HepG2 (cell line): ENCODE measurements at regions not wholly inside any gene's neighbourhood (a gene's known extent, or its start where the extent isn't known, plus 50 kb on each side); places are given as distances from the start of the nearest gene placed in this dataset.

Experiments
- ATAC-seq: fragments of 200-7000 bp; cut with Tn5 transposase; 3 replicates; pipeline ENCODE4 v1.9.1; 2020; ENCODE audit warnings: mild to moderate bottlenecking, moderate library complexity
- BruUV-seq: library from RNA; stranded (reverse); fragments of 400-500 nt; replicated peaks from 2 replicates; lab custom pipeline; 2021; lab: Mats Ljungman, UMichigan
- CTCF ChIA-PET: fragments of 300-600 bp; formaldehyde crosslinking; extraction: SDS; loops from one replicate; lab custom pipeline; 2021; ENCODE audit warnings: low total read pairs, inconsistent platforms, low intra/inter-chr PET ratio; lab: Yijun Ruan, JAX
- POLR2A ChIA-PET: fragments of 350-600 bp; sonication (Branson Sonifier 250); formaldehyde crosslinking; loops from one replicate; lab custom pipeline; 2020; ENCODE audit warnings: antibody characterized with exemption, inconsistent platforms; lab: Yijun Ruan, JAX
- DNase-seq: peaks from one replicate; pipeline ENCODE4 v3.0.0-alpha.2; 2015; ENCODE audit warnings: low spot score
- FAIRE-seq: peaks from 3 replicates; lab custom pipeline; 2011; peaks lifted over from hg19 to GRCh38; lab: Jason Lieb, UNC
- H2AFZ ChIP-seq: one replicate; pipeline ENCODE4 v1.6.1; 2011; ENCODE audit warnings: low read length, inconsistent platforms
- H3K27ac ChIP-seq: fragments of 300-600 bp; 3 replicates; pipeline ENCODE4 v1.8.0; 2011; ENCODE audit warnings: mixed run types, mild to moderate bottlenecking, mixed read lengths, low read length, inconsistent platforms; ENCODE audit not compliant: insufficient read depth; ENCODE audit errors: extremely low read length
- H3K27me3 ChIP-seq, 2 experiments: fragments of 200-600 bp in 1 of 2; 2 replicates in 1 of 2; 3 replicates in 1 of 2; pipeline versions ENCODE4 v1.6.0 to v1.8.0; 2011; ENCODE audit warnings: low read length in 2 of 2, mild to moderate bottlenecking in 2 of 2, moderate library complexity in 2 of 2, inconsistent platforms in 1 of 2; ENCODE audit not compliant: insufficient read depth in 2 of 2, control insufficient read depth in 1 of 2
- H3K36me3 ChIP-seq, 2 experiments: fragments of 200-600 bp in 1 of 2; replicated peaks in 1 of 2; 2 replicates in 1 of 2; 3 replicates in 1 of 2; pipeline versions ENCODE4 v1.5.1 to v1.8.0; 2011; ENCODE audit warnings: low read length in 2 of 2, inconsistent platforms in 1 of 2; ENCODE audit not compliant: insufficient read depth in 2 of 2, control insufficient read depth in 1 of 2
- H3K4me1 ChIP-seq: 2 replicates; pipeline ENCODE4 v1.5.1; 2012; ENCODE audit warnings: low read length, inconsistent platforms; ENCODE audit not compliant: insufficient read depth
- H3K4me2 ChIP-seq: 2 replicates; pipeline ENCODE4 v1.6.0; 2011; ENCODE audit warnings: low read depth, low read length, inconsistent platforms
- H3K4me3 ChIP-seq, 3 experiments: fragments of 200-600 bp in 1 of 3; sonication (generic), shearing (Covaris generic) in 1 of 3; replicated peaks in 1 of 3; 2 replicates each; pipeline ENCODE4 v1.5.1; 2011 to 2016; ENCODE audit warnings: low read length in 3 of 3, inconsistent platforms in 2 of 3, low read depth in 2 of 3, mild to moderate bottlenecking in 2 of 3, control low read depth in 1 of 3, mixed read lengths in 1 of 3; ENCODE audit not compliant: insufficient read depth in 1 of 3
- H3K79me2 ChIP-seq: one replicate; pipeline ENCODE4 v1.6.1; 2011; ENCODE audit warnings: low read length, inconsistent platforms; ENCODE audit not compliant: insufficient read depth
- H3K9ac ChIP-seq: 2 replicates; pipeline ENCODE4 v1.6.0; 2011; ENCODE audit warnings: mild to moderate bottlenecking, low read depth, low read length, inconsistent platforms; ENCODE audit not compliant: insufficient read depth
- H3K9me3 ChIP-seq: 2 replicates; pipeline ENCODE4 v1.5.1; 2012; ENCODE audit warnings: mild to moderate bottlenecking, low read length
- H4K20me1 ChIP-seq: 2 replicates; pipeline ENCODE4 v1.6.0; 2011; ENCODE audit warnings: inconsistent platforms, mild to moderate bottlenecking, low read length, moderate library complexity; ENCODE audit not compliant: insufficient read depth
- DR1 ChIP-seq: sonication (generic); formaldehyde crosslinking; IDR thresholded peaks from 2 replicates; pipeline ENCODE4 v1.8.0; 2021; ENCODE audit warnings: mild to moderate bottlenecking, missing genetic modification reagents, inconsistent platforms
- MEIS1 ChIP-seq: sonication (generic); formaldehyde crosslinking; IDR thresholded peaks from 2 replicates; pipeline ENCODE4 v1.9.0; 2021; ENCODE audit warnings: mild to moderate bottlenecking, missing genetic modification reagents, moderate library complexity, borderline replicate concordance
- RAD21 ChIP-seq: fragments of 450-650 bp; formaldehyde crosslinking; IDR thresholded peaks from 2 replicates; pipeline ENCODE4 v1.5.0; 2020; ENCODE audit warnings: mild to moderate bottlenecking
- SETDB1 ChIP-seq: sonication (generic); formaldehyde crosslinking; IDR thresholded peaks from 2 replicates; pipeline ENCODE4 v1.5.1; 2020; ENCODE audit warnings: missing genetic modification reagents, mild to moderate bottlenecking, borderline replicate concordance
- SIX4 ChIP-seq: sonication (generic); formaldehyde crosslinking; IDR thresholded peaks from 2 replicates; pipeline ENCODE4 v1.4.0; 2020; ENCODE audit warnings: missing genetic modification reagents
- SMC3 ChIP-seq: IDR thresholded peaks from 2 replicates; pipeline ENCODE4 v1.6.1; 2011; ENCODE audit warnings: low read length, improper control_type of control experiment
- STAG1 ChIP-seq: sonication (generic); formaldehyde crosslinking; IDR thresholded peaks from 2 replicates; pipeline ENCODE4 v1.4.0; 2020; ENCODE audit warnings: missing genetic modification reagents
- SYNCRIP ChIP-seq: fragments of 200-400 bp; formaldehyde crosslinking; IDR thresholded peaks from 2 replicates; pipeline ENCODE4 v1.6.1; 2018; ENCODE audit warnings: mild to moderate bottlenecking, low read depth, low read length; ENCODE audit not compliant: insufficient read depth
- YEATS2 ChIP-seq: sonication (generic); formaldehyde crosslinking; IDR thresholded peaks from 2 replicates; pipeline ENCODE4 v1.4.0; 2020; ENCODE audit warnings: missing genetic modification reagents, borderline replicate concordance
- ZC3H4 ChIP-seq: sonication (generic); formaldehyde crosslinking; IDR thresholded peaks from 2 replicates; pipeline ENCODE4 v1.4.0; 2020; ENCODE audit warnings: missing genetic modification reagents, borderline replicate concordance
- ZNF724P ChIP-seq: sonication (generic); formaldehyde crosslinking; IDR thresholded peaks from 2 replicates; pipeline ENCODE4 v1.8.0; 2022; ENCODE audit warnings: missing genetic modification reagents, borderline replicate concordance
- ZNF879 ChIP-seq: sonication (generic); formaldehyde crosslinking; IDR thresholded peaks from 2 replicates; pipeline ENCODE4 v1.8.1; 2023; ENCODE audit warnings: missing genetic modification reagents
- WGBS: methylation state at CpG from one replicate; pipeline ENCODE4 v1.1.6; 2017; ENCODE audit warnings: low lambda C conversion rate; 5-methylcytosine and 5-hydroxymethylcytosine counted together
- in situ Hi-C: cut with HindIII; loops from 2 replicates; pipeline ENCODE4 v1.10.0; 2017; ENCODE audit warnings: low pct_unique_long_range_greater_than_20kb; ENCODE audit not compliant: extremely low pct_ligation_motif_present
- intact Hi-C: fragments of 100-400 bp; cut with micrococcal nuclease; formaldehyde crosslinking; loops from one replicate; pipeline ENCODE4 v1.10.0; 2022; ENCODE audit not compliant: unreplicated experiment
- TF ChIP-seq, protein P1 (sequence below): sonication (generic); formaldehyde crosslinking; IDR thresholded peaks from 2 replicates; pipeline ENCODE4 v1.5.0; 2020; ENCODE audit warnings: mild to moderate bottlenecking, missing genetic modification reagents, moderate library complexity
- TF ChIP-seq, protein P2 (sequence below): sonication (generic); formaldehyde crosslinking; IDR thresholded peaks from 2 replicates; pipeline ENCODE4 v1.5.0; 2020; ENCODE audit warnings: missing genetic modification reagents, mild to moderate bottlenecking, borderline replicate concordance
- TF ChIP-seq, protein P3 (sequence below): sonication (generic); formaldehyde crosslinking; IDR thresholded peaks from 2 replicates; pipeline ENCODE4 v1.5.1; 2020; ENCODE audit warnings: mild to moderate bottlenecking, missing genetic modification reagents, borderline replicate concordance

DNA sequence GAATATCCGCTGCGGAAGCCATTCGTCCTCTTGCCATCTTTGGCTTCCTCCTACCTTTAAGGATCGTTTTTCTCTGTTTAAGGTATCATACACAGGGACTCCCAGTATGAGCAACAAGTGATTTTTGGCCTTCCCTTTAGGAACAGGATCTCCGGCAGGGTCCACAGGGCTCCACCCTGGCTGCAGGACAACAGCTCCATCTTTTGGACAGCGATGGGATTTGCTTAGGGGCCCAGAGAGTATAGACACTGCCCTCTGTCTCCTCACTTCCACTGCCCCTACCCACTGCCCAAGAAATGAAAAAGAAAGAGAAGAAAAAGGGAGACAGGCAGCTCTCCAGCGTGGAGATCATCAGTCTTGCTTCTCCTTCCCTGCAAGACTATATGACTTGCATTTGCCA is 224.5 kb downstream of the UXS1 start:
- Histone ChIP-seq H3K4me3 (no peak overlapping the region), H3K9ac (no peak overlapping the region), H3K27ac (no peak overlapping the region), H3K4me2 (no peak overlapping the region), H3K36me3 (no peaks in the 10 kb centered on the region), H3K79me2 (no peaks in the 10 kb centered on the region), H2AFZ (no peak overlapping the region), H3K9me3 (peaks cover 8% of the 10 kb centered on the region), H3K4me1 (peaks cover 6% of the 10 kb centered on the region; the same call in 1 of the 2 replicates), H3K27me3 (peaks cover 4 to 33% of the 10 kb centered on the region in 2 experiments; a peak in 4 of 5 replicates), H4K20me1 (no peaks in the 10 kb centered on the region)
- intact Hi-C loops = loop anchor here (1.0 to 2.0 kb wide), 2 partner anchors 73 to 393 kb away; no protein-coding TSS in a partner anchor
- ATAC-seq = peak; percentile 80
- in situ Hi-C loops = no loop called here
- ChIA-PET POLR2A (no interaction called here), CTCF (interaction anchor here (1.5 kb wide), 1 partner anchor 73 kb away, joined by 4 read pairs; no protein-coding TSS in a partner anchor)
- WGBS = 53% methylated on average over 7 of the region's 7 CpGs
- TF ChIP-seq, protein P1, sequence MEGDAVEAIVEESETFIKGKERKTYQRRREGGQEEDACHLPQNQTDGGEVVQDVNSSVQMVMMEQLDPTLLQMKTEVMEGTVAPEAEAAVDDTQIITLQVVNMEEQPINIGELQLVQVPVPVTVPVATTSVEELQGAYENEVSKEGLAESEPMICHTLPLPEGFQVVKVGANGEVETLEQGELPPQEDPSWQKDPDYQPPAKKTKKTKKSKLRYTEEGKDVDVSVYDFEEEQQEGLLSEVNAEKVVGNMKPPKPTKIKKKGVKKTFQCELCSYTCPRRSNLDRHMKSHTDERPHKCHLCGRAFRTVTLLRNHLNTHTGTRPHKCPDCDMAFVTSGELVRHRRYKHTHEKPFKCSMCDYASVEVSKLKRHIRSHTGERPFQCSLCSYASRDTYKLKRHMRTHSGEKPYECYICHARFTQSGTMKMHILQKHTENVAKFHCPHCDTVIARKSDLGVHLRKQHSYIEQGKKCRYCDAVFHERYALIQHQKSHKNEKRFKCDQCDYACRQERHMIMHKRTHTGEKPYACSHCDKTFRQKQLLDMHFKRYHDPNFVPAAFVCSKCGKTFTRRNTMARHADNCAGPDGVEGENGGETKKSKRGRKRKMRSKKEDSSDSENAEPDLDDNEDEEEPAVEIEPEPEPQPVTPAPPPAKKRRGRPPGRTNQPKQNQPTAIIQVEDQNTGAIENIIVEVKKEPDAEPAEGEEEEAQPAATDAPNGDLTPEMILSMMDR (CRISPR knock-in tag) = peak; percentile 74
- TF ChIP-seq DR1 (CRISPR knock-in tag) = no peak
- peak; percentile 69 for TF ChIP-seq STAG1
- no peak for TF ChIP-seq YEATS2 (CRISPR knock-in tag)
- no peak for TF ChIP-seq MEIS1
- TF ChIP-seq SETDB1 (CRISPR knock-in tag) = peak; percentile 53; the same call in 1 of the 2 replicates
- TF ChIP-seq, protein P2, sequence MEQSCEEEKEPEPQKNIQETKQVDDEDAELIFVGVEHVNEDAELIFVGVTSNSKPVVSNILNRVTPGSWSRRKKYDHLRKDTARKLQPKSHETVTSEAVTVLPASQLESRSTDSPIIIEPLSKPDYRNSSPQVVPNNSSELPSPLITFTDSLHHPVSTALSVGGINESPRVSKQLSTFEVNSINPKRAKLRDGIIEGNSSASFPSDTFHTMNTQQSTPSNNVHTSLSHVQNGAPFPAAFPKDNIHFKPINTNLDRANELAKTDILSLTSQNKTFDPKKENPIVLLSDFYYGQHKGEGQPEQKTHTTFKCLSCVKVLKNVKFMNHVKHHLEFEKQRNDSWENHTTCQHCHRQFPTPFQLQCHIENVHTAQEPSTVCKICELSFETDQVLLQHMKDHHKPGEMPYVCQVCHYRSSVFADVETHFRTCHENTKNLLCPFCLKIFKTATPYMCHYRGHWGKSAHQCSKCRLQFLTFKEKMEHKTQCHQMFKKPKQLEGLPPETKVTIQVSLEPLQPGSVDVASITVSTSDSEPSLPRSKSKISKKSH (CRISPR knock-in tag) = 0 out of 2 replicates have a peak, but pooled peaks have one; percentile 34
- TF ChIP-seq ZNF879 (CRISPR knock-in tag) = no peak
- TF ChIP-seq SIX4 (CRISPR knock-in tag) = no peak
- no peak for TF ChIP-seq ZC3H4
- TF ChIP-seq RAD21 (CRISPR knock-in tag) = 0 out of 2 replicates have a peak, but pooled peaks have one; percentile 16
- TF ChIP-seq ZNF724P (CRISPR knock-in tag) = no peak
- TF ChIP-seq, protein P3, sequence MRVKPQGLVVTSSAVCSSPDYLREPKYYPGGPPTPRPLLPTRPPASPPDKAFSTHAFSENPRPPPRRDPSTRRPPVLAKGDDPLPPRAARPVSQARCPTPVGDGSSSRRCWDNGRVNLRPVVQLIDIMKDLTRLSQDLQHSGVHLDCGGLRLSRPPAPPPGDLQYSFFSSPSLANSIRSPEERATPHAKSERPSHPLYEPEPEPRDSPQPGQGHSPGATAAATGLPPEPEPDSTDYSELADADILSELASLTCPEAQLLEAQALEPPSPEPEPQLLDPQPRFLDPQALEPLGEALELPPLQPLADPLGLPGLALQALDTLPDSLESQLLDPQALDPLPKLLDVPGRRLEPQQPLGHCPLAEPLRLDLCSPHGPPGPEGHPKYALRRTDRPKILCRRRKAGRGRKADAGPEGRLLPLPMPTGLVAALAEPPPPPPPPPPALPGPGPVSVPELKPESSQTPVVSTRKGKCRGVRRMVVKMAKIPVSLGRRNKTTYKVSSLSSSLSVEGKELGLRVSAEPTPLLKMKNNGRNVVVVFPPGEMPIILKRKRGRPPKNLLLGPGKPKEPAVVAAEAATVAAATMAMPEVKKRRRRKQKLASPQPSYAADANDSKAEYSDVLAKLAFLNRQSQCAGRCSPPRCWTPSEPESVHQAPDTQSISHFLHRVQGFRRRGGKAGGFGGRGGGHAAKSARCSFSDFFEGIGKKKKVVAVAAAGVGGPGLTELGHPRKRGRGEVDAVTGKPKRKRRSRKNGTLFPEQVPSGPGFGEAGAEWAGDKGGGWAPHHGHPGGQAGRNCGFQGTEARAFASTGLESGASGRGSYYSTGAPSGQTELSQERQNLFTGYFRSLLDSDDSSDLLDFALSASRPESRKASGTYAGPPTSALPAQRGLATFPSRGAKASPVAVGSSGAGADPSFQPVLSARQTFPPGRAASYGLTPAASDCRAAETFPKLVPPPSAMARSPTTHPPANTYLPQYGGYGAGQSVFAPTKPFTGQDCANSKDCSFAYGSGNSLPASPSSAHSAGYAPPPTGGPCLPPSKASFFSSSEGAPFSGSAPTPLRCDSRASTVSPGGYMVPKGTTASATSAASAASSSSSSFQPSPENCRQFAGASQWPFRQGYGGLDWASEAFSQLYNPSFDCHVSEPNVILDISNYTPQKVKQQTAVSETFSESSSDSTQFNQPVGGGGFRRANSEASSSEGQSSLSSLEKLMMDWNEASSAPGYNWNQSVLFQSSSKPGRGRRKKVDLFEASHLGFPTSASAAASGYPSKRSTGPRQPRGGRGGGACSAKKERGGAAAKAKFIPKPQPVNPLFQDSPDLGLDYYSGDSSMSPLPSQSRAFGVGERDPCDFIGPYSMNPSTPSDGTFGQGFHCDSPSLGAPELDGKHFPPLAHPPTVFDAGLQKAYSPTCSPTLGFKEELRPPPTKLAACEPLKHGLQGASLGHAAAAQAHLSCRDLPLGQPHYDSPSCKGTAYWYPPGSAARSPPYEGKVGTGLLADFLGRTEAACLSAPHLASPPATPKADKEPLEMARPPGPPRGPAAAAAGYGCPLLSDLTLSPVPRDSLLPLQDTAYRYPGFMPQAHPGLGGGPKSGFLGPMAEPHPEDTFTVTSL (CRISPR knock-in tag) = no peak
- no peak for TF ChIP-seq SYNCRIP
- TF ChIP-seq SMC3 = 0 out of 2 replicates have a peak, but pooled peaks have one; percentile 24
- BruUV-seq = no TSS peak
- FAIRE-seq = no peak
- DNase-seq = peak; percentile 14
